ENCODE measurements at regions not wholly inside any gene's neighbourhood (a gene's known extent, or its start where the extent isn't known, plus 50 kb on each side); places are given as distances from the start of the nearest gene placed in this dataset.

DNA sequence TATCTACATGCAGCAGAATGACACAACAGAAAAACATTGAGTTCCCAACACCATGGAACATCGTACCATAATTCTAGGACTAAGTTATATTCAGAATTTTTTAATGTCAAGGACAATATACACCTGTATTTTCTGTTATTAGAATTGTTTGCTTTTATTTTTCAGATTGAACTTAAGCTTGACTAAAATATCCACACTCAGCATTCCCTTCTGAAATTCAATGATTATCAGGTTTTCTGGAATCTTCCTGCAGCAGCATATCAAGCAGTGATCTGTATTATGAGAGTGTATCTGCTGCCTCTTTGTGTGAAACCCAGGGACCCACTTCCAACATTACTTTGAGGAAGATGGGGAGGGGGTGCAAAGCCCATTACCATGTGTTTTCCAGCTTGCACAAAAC is 578.6 kb upstream of the JAG1 start (continued):
- TF ChIP-seq SIX5 (IDR thresholded peaks at IDR 0.05; ENCODE audit: low read depth, low read length), result no peak
- TF ChIP-seq, protein P1, sequence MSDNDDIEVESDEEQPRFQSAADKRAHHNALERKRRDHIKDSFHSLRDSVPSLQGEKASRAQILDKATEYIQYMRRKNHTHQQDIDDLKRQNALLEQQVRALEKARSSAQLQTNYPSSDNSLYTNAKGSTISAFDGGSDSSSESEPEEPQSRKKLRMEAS (IDR thresholded peaks at IDR 0.05), result no peak
- no peak for TF ChIP-seq MAFK (IDR thresholded peaks at IDR 0.05; ENCODE audit: low read depth, low read length)
- TF ChIP-seq POU5F1 (IDR thresholded peaks at IDR 0.05; ENCODE audit: low read depth, low read length), result no peak
- no peak for TF ChIP-seq KDM1A (IDR thresholded peaks at IDR 0.05; ENCODE audit: borderline replicate concordance, low read length)
- TF ChIP-seq RFX5 (IDR thresholded peaks at IDR 0.05; ENCODE audit: borderline replicate concordance, low read depth, low read length), result no peak
- no peak for TF ChIP-seq ZNF274 (IDR thresholded peaks at IDR 0.05; ENCODE audit: borderline replicate concordance, extremely low read depth, low read length)
- TF ChIP-seq CREB1 (IDR thresholded peaks at IDR 0.05), result no peak
- TF ChIP-seq CHD1 (IDR thresholded peaks at IDR 0.05; ENCODE audit: low read depth, low read length), result no peak
- no peak for TF ChIP-seq YY1 (IDR thresholded peaks at IDR 0.05; ENCODE audit: low read depth, low read length)

Data from H1 (cell line).